ENCODE measurements at regions not wholly inside any gene's neighbourhood (a gene's known extent, or its start where the extent isn't known, plus 50 kb on each side); places are given as distances from the start of the nearest gene placed in this dataset.

DNA sequence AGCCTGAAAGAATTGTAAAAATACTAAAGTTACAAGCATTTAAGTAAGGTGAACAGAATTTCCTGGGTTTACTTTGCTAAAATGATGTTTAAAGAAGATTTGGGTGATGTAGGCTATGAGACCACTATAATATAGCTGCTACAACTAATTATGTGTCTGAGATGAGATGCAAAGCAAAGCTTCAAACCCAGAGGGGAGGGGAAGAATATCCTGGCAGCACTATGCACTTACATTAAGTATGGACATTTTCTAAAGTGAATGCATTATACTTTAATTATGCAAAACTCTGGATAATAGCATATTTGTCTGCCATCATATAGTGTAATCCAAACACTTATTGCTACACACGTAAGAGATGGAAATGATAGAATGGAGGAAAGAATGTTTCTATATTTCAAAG, 1003.7 kb downstream of the GALC start:
- H3K27me3 Mint-ChIP-seq, result no peaks in the 10 kb centered on the region
- H3K9me3 Mint-ChIP-seq, result no peaks in the 10 kb centered on the region
- H3K27ac Mint-ChIP-seq, result no peak overlapping the region
- ATAC-seq, result no peak
- no peaks in the 10 kb centered on the region for H3K4me1 Mint-ChIP-seq
- H3K4me3 Mint-ChIP-seq, result no peak overlapping the region
- H3K36me3 Mint-ChIP-seq, result no peaks in the 10 kb centered on the region

- H3K9me3 Mint-ChIP-seq, result peaks cover 2% of the 10 kb centered on the region
- H3K27ac Mint-ChIP-seq, result no peak overlapping the region
- no peaks in the 10 kb centered on the region for H3K4me1 Mint-ChIP-seq
- no peak overlapping the region for H3K4me3 Mint-ChIP-seq
- no peaks in the 10 kb centered on the region for H3K36me3 Mint-ChIP-seq
- H3K27me3 Mint-ChIP-seq, result no peaks in the 10 kb centered on the region
- ATAC-seq, result no peak
Measured at GRCh38 chr14:86987966-86988365, 1005.0 kb downstream of the GALC start.

DNA sequence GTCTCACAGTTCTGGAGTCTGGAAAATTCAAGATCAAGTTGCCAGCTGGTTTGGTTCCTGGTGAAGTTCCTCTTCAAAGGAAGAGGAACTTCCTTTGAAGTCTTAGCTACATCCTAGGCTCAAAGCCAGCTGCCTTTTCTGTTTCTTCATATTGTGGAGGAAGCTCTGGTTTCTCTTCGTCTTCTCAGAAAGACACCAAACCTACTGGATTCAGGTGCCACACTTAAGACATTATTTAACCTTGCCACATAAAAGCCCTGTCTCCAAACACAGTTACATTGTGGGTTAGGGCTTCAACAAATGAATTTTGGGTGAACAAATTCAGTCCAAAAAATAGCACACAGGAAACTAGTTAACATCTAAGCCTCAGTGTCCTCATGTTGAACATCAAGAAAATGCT, 1019.8 kb downstream of the GALC start:
- no peaks in the 10 kb centered on the region for H3K4me1 Mint-ChIP-seq
- H3K36me3 Mint-ChIP-seq, result no peaks in the 10 kb centered on the region
- no peaks in the 10 kb centered on the region for H3K27me3 Mint-ChIP-seq
- H3K9me3 Mint-ChIP-seq, result peaks cover 21% of the 10 kb centered on the region
- H3K4me3 Mint-ChIP-seq, result no peak overlapping the region
- ATAC-seq, result no peak
- H3K27ac Mint-ChIP-seq, result no peak overlapping the region

DNA sequence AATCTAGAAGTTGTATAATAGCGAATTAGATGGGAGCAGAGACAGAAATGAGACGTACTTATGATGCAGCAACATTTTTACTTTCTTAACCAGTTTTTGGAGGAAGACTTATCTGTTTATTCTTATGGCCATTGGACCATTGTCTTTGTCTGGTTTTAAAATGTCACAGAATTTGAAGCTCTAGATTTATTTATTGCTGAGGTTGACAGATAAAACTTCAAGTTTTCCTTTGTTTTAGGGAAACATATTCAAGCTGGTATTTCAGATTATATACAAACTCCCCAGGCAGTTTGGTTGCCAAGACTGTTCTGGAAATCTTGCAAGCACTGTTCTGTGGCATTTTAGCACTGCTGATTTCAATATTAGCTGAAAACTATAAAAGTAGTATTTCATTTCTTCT, 1021.7 kb downstream of the GALC start:
- H3K27ac Mint-ChIP-seq, result no peak overlapping the region
- H3K36me3 Mint-ChIP-seq, result no peaks in the 10 kb centered on the region
- ATAC-seq, result no peak
- H3K4me3 Mint-ChIP-seq, result no peak overlapping the region
- H3K4me1 Mint-ChIP-seq, result no peaks in the 10 kb centered on the region
- H3K9me3 Mint-ChIP-seq, result peaks cover 16% of the 10 kb centered on the region
- no peaks in the 10 kb centered on the region for H3K27me3 Mint-ChIP-seq

GRCh38 chr14:86961106-86961716, 1031.8 kb downstream of the GALC start:
- Mint-ChIP-seq H3K36me3 (no peaks in the 10 kb centered on the region), H3K27ac (no peak overlapping the region), H3K27me3 (no peaks in the 10 kb centered on the region), H3K4me1 (no peaks in the 10 kb centered on the region), H3K9me3 (peaks cover 3% of the 10 kb centered on the region), H3K4me3 (no peak overlapping the region)
- no peak for ATAC-seq

DNA sequence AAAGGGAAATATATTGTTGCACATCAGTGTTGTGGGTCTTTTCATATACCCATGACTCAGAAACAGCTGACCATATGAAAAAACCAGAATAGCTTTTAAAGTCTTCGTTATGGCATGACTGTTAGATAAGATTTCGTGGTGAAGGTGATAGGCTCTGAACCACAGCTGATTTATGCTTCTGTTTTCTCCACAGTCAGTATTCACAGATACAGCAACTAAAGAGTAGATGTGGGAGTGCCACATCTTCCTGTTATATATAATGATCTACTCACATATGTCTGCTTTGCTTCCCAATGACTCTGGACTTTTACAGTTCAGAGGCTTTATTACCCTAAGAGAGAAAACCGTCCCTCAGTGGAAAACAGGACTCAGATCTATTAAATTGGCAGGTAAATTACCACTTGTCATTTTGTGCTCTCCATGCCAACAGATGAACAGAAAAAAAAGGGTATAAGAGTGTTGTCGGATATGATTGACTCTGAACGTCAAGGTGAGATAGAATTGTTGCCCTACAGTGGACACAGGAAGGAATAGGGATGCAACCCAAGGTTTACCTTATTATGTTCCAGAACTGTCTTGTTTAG, 1037.1 kb downstream of the GALC start:
- ATAC-seq, result no peak
- H3K36me3 Mint-ChIP-seq, result no peaks in the 10 kb centered on the region
- H3K4me1 Mint-ChIP-seq, result no peaks in the 10 kb centered on the region
- no peak overlapping the region for H3K4me3 Mint-ChIP-seq
- no peaks in the 10 kb centered on the region for H3K27me3 Mint-ChIP-seq
- no peaks in the 10 kb centered on the region for H3K9me3 Mint-ChIP-seq
- H3K27ac Mint-ChIP-seq, result no peak overlapping the region

GRCh38 chr14:86954623-86955022, 1038.4 kb downstream of the GALC start:
- Mint-ChIP-seq H3K4me1 (no peaks in the 10 kb centered on the region), H3K36me3 (no peaks in the 10 kb centered on the region), H3K9me3 (no peaks in the 10 kb centered on the region), H3K4me3 (no peak overlapping the region), H3K27ac (no peak overlapping the region), H3K27me3 (no peaks in the 10 kb centered on the region)
- ATAC-seq, result no peak

DNA sequence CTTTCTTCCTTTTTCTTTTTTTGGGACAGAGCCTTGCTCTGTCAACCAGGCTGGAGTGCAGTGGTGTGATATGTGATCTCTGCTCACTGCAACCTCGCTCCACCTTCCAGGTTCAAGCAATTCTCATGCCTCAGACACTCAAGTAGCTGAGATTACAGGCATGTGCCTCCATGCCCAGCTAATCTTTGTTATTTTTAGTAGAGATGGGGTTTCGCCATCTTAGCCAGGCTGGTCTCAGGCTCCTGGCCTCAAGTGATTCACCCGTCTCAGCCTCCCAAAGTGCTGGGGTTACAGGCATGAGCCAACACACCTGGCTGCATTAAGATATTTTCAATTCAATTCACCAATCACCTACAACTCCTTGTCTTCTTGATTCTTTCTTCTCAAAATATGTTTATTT, 1046.5 kb downstream of the GALC start:
- Mint-ChIP-seq H3K4me3 (no peak overlapping the region), H3K4me1 (no peaks in the 10 kb centered on the region), H3K27me3 (no peaks in the 10 kb centered on the region), H3K9me3 (peaks cover 8% of the 10 kb centered on the region), H3K27ac (no peak overlapping the region), H3K36me3 (no peaks in the 10 kb centered on the region)
- ATAC-seq, result no peak

DNA sequence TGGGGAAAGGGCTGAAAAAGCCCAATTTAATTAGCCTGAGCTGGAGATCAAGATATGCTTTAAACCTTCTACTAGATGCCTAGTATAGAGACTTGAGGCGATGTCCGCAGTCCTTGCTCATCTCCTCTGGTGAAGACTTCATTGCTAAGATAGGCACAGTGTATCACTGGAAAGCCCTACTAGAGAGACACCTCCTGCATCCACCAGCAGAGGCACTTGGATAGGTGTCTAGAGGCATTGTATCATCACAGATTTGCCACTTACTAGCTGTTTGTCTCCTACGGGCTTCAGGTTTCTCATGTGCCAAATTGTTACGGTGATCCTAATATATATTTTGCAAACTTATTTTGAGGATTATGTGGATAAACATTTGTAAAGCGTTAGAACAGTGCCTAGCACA, 1048.5 kb downstream of the GALC start:
- no peaks in the 10 kb centered on the region for H3K27me3 Mint-ChIP-seq

GRCh38 chr14:86943391-86944365, 1049.3 kb downstream of the GALC start:
- no peak for ATAC-seq
- no peak overlapping the region for H3K27ac Mint-ChIP-seq
- no peaks in the 10 kb centered on the region for H3K27me3 Mint-ChIP-seq
- no peak overlapping the region for H3K4me3 Mint-ChIP-seq
- H3K36me3 Mint-ChIP-seq, result no peaks in the 10 kb centered on the region
- H3K9me3 Mint-ChIP-seq, result peaks cover 10% of the 10 kb centered on the region
- no peaks in the 10 kb centered on the region for H3K4me1 Mint-ChIP-seq

More for the DNA sequence above, 1048.5 kb downstream of the GALC start:
- H3K27ac Mint-ChIP-seq, result no peak overlapping the region
- H3K9me3 Mint-ChIP-seq, result peaks cover 8% of the 10 kb centered on the region
- H3K36me3 Mint-ChIP-seq, result no peaks in the 10 kb centered on the region
- ATAC-seq, result no peak
- no peaks in the 10 kb centered on the region for H3K4me1 Mint-ChIP-seq
- no peak overlapping the region for H3K4me3 Mint-ChIP-seq

DNA sequence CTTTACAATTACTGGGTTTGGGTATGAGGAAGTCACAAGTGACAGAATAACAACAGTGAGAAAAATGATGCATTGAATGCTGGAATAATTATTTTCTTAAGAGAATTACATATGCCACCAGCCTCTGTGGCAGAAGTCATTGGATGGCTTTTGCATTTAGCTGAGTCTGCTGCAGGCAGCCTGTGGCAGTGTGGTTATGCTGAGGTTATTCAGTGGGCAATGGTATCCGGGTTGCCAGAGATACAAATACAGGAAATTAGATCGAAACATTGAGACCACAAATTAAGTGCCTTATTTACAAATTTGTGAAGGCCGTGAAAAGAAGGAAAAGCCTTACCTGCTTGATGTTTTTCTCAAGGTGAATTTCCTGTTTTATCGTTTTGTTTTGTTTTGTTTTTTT, 1050.0 kb downstream of the GALC start:
- Mint-ChIP-seq H3K4me3 (no peak overlapping the region), H3K27me3 (no peaks in the 10 kb centered on the region), H3K27ac (no peak overlapping the region), H3K9me3 (peaks cover 15% of the 10 kb centered on the region), H3K36me3 (no peaks in the 10 kb centered on the region), H3K4me1 (no peaks in the 10 kb centered on the region)
- no peak for ATAC-seq

DNA sequence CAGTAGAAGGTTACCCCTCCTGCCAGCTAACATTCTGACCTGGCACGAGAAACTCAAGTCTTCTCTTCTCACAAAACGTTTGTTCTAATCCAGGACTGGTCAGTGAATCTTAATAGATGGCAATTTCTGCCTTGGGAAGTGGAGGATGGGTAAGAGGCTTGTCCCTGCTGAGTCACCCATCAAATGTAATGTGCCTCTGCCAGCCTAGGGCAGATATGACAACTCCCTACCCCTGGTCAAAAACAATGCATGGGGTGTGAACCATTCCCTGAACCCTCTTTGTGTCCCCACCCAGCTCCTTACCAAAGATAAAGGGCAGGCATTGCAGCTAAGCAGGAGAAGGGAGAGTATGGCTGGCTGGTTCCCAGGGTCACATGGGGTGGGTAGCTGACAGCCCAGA, 1052.9 kb downstream of the GALC start:
- peaks cover 16% of the 10 kb centered on the region for H3K9me3 Mint-ChIP-seq
- no peak overlapping the region for H3K27ac Mint-ChIP-seq
- no peak for ATAC-seq
- H3K36me3 Mint-ChIP-seq, result no peaks in the 10 kb centered on the region
- H3K4me1 Mint-ChIP-seq, result no peaks in the 10 kb centered on the region
- no peaks in the 10 kb centered on the region for H3K27me3 Mint-ChIP-seq
- no peak overlapping the region for H3K4me3 Mint-ChIP-seq

DNA sequence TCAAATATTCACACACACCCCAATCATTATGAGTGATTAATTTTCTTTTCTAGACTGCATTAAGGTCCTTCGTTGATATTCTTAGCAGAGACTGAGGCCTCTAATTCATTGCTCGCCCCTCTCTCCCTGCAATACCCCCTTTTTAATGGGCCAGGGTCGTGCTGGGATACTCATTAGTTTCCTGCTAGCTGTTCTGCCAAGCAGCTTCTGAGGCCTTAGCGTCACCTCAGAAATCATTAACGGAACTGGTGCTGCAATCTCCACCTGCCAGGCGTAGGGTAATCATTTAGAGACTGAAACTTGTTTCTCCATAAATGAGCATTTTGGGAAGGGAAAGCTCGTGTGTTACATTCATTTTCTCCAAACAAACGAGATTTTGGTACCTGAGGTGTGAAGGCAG, 1054.7 kb downstream of the GALC start:
- H3K36me3 Mint-ChIP-seq, result no peaks in the 10 kb centered on the region
- H3K27ac Mint-ChIP-seq, result no peak overlapping the region
- peaks cover 10% of the 10 kb centered on the region for H3K9me3 Mint-ChIP-seq
- ATAC-seq, result no peak
- no peaks in the 10 kb centered on the region for H3K4me1 Mint-ChIP-seq
- H3K4me3 Mint-ChIP-seq, result no peak overlapping the region
- H3K27me3 Mint-ChIP-seq, result no peaks in the 10 kb centered on the region

GRCh38 chr14:86936556-86936955, 1056.4 kb downstream of the GALC start:
- H3K4me1 Mint-ChIP-seq, result no peaks in the 10 kb centered on the region
- no peak for ATAC-seq
- H3K9me3 Mint-ChIP-seq, result peaks cover 10% of the 10 kb centered on the region
- no peaks in the 10 kb centered on the region for H3K27me3 Mint-ChIP-seq
- no peak overlapping the region for H3K4me3 Mint-ChIP-seq
- no peak overlapping the region for H3K27ac Mint-ChIP-seq
- no peaks in the 10 kb centered on the region for H3K36me3 Mint-ChIP-seq

DNA sequence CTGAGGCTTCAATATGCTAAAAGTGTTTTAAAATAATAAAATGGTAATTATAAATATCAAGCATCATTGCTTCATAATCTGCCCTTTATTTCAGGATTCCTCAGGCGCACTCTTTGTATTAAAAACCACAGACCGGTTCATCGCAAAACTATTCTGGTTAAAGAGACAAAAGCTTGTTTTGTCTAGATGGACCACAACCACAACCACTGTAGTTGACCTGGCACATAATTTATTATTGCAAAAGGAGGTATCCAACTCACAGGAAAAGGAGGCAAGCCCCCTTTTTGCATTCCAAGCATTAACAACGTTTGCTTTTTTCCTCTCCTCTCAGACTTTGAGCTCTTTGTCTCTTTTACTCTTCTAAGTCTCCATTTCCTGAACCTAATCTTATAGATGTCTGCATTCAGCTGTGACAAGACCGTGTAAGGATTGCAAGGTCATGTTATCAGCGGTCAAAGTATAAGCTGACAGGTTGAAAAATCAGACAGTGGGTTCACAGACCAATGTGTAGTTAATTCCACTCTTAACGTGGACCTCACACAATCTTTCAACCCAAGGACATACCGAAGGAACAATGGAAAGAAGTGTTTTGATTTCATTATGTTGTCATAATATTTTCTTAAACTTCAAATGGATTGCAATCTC, 1057.6 kb downstream of the GALC start:
- H3K27me3 Mint-ChIP-seq, result no peaks in the 10 kb centered on the region
- no peaks in the 10 kb centered on the region for H3K4me1 Mint-ChIP-seq
- ATAC-seq, result no peak
- peaks cover 10% of the 10 kb centered on the region for H3K9me3 Mint-ChIP-seq
- H3K36me3 Mint-ChIP-seq, result no peaks in the 10 kb centered on the region
- H3K4me3 Mint-ChIP-seq, result no peak overlapping the region
- H3K27ac Mint-ChIP-seq, result no peak overlapping the region

All from stimulated activated memory B cell treated with anti-CD40 and anti-IgM and Interleukin-4, amounts not matched to agents 10 μg/mL and 1 μg/mL and 100 μg/mL, for 72 hours (primary cell).